Caki2 (cell line): ENCODE measurements at regions not wholly inside any gene's neighbourhood (a gene's known extent, or its start where the extent isn't known, plus 50 kb on each side); places are given as distances from the start of the nearest gene placed in this dataset.

Experiments
- DNase-seq: peaks from one replicate; pipeline ENCODE4 v3.0.0-alpha.2; 2015; ENCODE audit warnings: low read depth
- in situ Hi-C: cut with HindIII; loops from 2 replicates; pipeline ENCODE4 v1.10.0; 2016; ENCODE audit warnings: low sequenced_read_pairs, low pct_unique_long_range_greater_than_20kb, mixed read lengths

- DNase-seq = no peak
- in situ Hi-C loops = no loop called here
Observed at GRCh38 chr6:156021746-156022396, 566.2 kb upstream of the NOX3 start.

- no peak for DNase-seq
- in situ Hi-C loops = no loop called here
Observed at GRCh38 chr6:156017838-156018237, 562.2 kb upstream of the NOX3 start.

DNA sequence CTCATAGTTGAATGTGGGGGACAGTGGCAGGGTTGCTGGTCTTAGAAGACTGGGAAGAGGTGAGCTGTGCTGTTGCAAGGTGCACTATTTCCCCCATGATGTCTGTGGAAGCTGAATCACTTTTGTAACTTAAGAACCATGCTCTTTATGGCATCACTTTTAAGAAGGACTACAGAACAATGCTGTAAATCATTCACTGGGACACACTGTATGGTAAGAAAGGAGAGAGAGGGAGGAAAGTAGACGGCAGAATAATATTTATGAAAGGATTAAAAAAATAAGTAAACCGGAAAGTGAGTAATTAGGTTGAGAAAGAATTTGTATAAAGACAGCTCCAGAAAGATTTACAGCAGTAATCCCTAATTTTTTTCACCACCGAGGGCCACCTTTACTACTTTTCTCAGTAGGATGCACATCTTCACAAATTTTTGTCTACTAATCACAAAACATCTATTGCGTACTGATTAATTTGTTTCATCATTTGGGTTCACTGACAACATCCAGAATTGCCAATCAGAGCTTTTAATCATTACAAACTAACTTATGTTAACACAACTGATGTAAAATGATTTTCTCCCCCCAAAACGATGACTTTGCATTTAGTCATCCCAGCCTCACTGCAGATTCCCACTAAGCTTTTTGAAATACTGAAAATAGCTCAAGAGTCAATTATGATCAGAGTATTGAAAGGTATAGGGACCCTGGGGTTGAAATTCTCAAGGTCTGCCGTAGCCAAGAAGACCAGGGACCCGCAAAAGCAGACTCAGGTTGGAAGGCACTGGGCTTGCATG, 560.7 kb upstream of the NOX3 start:
- DNase-seq = no peak
- in situ Hi-C loops = no loop called here

DNA sequence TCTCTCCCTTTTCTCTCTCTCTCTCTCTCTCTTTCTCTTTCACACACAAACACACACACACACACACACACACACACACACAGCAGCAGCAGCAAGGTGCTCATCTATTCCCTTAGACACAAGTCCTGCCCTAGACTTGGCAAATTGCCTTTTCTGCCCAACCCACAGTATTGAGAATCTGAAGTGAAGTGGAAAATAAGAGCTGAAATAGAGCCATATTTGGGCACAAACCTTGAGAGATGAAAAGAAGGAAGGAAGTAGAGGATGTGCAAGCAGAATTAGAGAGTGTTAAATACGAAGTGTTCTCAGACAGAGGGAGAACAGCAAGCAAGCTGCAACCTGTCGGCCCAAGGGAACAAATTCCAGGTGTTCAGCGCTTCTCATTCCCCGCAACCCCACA, 557.5 kb upstream of the NOX3 start:
- no peak for DNase-seq
- in situ Hi-C loops = no loop called here

DNA sequence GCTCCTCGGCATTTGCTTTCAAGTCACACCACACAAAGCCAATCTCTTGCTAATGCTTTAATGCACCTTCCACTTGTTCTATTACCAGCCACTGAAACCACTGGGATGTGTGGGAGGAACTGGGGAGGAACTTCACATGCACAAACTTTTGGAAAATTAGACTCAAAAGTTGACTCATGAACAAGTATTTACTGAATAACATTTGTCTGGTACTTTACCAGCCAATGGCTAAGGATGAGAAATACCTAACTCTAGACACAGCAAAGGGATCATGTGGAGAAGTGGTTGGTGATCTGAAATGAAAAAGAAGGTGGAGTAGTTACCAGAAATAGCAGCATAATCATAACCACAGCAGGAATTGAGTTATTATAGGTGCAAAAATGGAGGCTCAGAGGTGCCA, 554.0 kb upstream of the NOX3 start:
- in situ Hi-C loops = no loop called here
- DNase-seq = no peak

DNA sequence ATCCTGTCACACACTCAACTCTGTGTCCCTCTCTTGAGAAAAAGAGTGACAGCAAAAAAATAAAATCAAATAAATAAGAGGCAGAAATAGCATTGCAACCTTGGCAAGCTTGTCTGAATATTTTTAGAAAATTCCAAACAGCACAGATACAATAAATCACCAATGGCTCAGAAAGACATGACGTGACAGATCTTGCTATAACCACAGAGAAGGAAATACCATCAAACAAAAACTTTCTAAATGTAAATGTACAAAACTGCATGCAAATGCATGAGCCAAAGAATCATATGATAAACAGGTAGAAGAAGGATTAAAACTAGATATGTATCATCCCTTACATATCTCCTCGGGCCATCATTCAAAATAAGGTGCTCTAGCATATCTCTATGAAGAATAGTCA, 549.2 kb upstream of the NOX3 start:
- DNase-seq = no peak
- in situ Hi-C loops = no loop called here

DNA sequence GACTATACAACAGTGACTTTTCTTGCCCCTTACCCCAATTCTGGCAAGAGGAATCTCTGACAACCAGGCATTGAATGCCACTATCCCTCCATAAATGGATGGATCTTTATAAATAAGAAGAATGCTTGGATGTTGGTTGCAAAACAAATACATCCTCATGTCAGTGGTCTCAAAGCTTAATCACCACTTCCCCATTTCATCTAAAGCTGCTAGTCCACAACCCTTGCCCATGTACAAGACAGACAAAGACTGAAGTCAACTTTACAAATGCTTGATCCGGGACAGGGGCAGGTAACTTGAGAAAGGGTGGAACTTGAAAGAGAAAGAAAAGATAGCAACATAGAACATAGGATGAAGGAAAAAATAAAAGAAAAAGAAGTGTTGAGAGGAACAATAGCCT, 540.5 kb upstream of the NOX3 start:
- DNase-seq = no peak
- in situ Hi-C loops = no loop called here

GRCh38 chr6:155995281-155995680, 539.6 kb upstream of the NOX3 start:
- in situ Hi-C loops = no loop called here
- DNase-seq = no peak

DNA sequence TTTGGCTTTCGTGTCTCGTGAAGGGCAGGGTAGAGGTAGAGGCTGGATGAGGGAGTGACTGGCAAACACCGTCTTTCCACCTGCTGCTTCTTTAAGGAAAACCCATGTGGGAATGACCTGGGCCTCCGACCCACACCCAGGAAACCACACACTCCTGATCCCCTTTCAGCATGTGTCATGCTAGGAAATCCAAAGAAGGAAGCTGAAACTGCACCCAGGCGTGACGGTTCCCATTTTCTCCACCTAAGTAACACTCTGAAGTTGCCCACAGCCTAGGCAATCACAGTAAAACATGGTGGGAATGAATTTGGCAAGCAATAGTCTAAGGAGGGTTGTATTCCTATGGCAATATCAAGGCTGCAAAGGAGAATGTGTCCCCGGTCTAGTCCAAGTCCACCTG, 538.4 kb upstream of the NOX3 start:
- in situ Hi-C loops = no loop called here
- no peak for DNase-seq

DNA sequence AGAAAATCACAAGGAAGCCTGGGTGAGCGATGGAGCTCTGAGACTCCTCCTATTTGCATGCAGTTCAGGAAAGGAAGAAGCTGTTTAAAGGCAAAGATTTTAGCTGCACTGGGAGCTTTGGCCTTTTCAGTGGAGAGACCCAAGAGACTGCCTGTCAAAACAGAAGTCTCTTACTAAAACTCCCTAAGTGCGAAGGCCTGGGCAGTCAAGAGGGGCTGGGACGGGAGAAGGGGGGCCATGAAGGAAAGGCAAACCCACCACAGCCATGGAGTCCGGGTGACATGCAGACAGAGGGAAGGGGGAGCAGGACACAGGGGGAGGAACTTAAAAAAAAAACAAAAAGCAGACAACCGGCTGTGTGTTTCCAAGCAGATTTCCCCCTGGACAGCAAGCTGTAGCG, 537.6 kb upstream of the NOX3 start:
- no peak for DNase-seq
- in situ Hi-C loops = no loop called here

DNA sequence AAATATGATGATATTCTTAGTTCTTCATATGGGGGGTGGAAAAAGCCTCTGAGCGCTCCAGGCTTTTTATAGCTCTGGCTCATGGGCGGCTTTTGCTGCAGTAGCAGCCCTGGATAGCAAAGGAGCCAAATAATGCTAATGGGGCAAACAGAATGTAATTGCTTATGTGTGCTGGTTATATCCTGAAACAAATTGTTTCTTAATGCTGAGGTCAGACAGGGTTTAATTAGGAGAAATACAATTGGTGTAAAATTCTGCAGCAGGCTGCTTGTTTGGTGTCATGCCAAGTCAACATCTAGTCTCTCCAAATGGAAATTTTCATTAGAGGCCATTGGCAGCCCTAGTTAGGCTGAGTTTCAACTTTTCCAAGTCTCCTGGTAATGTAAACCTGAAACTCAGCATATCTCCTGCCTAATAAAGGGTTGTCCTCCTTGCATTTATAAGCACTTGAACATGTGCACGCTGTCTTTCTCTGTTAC, 530.1 kb upstream of the NOX3 start:
- in situ Hi-C loops = no loop called here
- no peak for DNase-seq

DNA sequence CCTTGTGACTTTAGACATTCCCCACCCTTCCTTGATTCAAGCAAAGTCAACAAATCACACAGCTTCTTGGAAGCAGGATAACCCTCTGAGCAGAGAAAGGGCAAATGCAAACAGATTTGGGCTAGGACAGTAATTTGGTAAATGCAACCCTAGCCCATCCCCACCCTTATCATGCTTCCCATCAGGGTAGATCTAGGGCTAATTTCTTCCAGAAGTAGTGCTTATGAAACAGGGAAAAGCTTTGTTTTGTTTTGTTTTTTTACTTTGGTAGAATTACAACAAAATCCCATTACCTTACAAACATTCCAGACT, 525.1 kb upstream of the NOX3 start:
- no peak for DNase-seq
- in situ Hi-C loops = no loop called here

- no peak for DNase-seq
- in situ Hi-C loops = no loop called here
Observed at GRCh38 chr6:155980014-155980767, 524.6 kb upstream of the NOX3 start.

- no peak for DNase-seq
- in situ Hi-C loops = no loop called here
Observed at GRCh38 chr6:155975506-155975905, 519.9 kb upstream of the NOX3 start.

DNA sequence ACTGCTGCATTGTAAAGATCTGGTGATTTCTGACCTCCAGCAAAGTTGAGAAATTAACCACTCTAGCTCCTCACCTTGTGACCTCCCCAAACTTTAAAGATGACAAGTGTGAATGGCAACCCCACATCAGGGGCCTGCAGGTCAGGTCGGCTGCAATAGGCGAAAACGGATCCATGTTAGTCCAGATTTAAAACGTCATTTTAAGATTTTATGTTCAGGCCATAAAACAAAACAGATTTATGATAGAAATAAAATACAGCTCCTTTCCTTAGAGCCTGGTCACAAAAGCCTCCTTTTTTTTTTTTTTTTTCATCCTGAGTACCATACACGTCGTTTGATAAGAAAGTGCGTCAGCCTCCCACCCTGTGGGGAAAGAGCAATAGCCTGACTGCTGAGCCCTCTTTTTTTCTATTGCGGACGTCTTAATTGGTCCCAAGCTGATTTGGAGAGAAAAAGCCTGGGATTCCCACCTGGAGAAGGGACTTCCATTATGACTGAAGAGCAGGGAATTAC, 519.2 kb upstream of the NOX3 start:
- in situ Hi-C loops = no loop called here

DNA sequence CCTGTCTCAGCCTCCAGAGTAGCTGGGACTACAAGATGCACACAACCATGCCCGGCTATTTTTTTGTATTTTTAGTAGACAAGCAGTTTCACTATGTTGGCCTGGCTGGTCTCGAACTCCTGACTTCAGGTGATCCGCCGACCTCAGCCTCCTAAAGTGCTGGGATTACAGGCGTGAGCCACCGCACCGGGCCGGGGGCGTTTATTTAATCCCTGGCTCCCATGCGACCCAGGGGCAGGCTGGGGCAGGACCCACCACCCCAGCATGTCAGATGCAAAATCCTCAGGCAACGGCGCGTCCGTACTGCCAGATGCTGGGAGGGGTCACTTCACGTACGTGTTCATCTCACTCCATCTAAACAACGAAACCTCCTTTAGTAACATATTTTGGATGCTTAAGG, 518.7 kb upstream of the NOX3 start:
- DNase-seq = no peak
- in situ Hi-C loops = no loop called here

More for the DNA sequence above, 519.2 kb upstream of the NOX3 start:
- DNase-seq = no peak

GRCh38 chr6:155970876-155971708, 515.5 kb upstream of the NOX3 start:
- no peak for DNase-seq
- in situ Hi-C loops = no loop called here

DNA sequence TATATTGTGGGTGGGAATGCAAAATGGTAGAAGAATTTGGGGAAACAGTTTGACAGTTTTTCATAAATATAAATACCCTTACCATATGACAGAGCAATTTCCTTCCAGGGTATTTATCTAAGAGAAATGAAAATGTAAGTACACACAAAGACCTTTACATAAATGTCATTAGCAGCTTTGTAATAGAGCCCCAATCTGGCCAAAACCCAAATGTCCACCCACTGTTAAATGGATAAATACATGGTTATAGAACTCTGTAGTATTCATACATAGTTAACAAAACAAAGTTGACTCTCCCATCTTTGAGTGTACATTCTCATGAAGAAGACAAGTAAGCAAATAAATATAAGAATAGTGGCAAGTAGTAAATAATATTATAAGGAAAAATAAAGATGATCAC, 514.8 kb upstream of the NOX3 start:
- in situ Hi-C loops = no loop called here
- DNase-seq = no peak
